ENCODE measurements at regions not wholly inside any gene's neighbourhood (a gene's known extent, or its start where the extent isn't known, plus 50 kb on each side); places are given as distances from the start of the nearest gene placed in this dataset.

DNA sequence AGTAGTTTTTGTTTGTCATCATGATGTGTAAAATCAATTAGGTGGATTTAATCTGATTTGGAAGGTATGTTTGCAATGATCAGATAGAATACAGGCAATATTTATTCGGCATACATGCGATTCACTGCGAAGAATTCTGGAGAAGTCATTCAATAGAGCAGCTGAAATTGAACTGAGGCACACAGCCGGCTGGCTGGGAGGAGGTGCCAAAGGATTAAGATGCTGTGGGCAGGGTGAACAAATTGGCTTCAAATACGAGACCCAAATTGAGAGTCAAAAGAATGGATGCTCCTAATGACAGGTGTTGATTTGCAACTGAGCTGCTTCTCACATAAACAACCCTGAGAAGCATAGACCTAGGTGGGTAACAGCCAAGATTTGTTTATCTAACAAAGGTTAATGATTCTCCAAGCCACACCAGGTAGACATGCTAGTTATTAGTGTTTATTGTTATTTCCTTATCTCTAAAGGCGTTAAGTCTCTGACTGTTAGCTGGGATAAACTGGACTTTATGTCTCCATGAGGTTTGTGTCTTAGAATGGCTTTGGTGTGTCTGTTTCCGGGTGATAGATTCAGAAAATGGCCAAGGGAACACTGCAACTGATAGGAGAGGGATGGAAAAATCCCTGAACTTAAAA, 55.3 kb upstream of the CLINT1 start:
- Mint-ChIP-seq H3K27me3 (no peaks in the 10 kb centered on the region), H3K9me3 (no peaks in the 10 kb centered on the region), H3K27ac (peak overlapping the region; percentile 68), H3K4me1 (peaks cover 47% of the 10 kb centered on the region), H3K4me3 (no peak overlapping the region), H3K36me3 (no peaks in the 10 kb centered on the region)
- no peak for ATAC-seq

DNA sequence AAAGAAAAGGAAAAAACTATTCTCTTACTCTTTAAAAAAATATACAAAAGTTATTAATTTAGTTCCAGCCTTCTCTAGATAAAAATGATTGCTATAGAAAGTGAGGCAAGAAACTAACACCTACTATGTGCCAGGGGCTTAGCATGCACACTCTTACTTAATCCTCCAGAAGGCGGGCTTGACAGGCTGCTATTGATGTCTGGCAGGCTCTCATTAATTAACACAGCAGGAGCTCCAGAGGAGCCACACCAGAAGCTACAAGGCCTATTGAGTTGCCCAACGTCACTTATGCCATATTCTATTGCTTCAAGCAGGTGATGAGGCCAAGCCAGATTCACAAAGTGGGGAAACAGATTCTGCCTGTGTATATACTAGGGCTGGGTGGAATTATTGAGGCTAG, 54.6 kb upstream of the CLINT1 start:
- peaks cover 40% of the 10 kb centered on the region for H3K4me1 Mint-ChIP-seq
- H3K27ac Mint-ChIP-seq = peak overlapping the region; percentile 68
- no peak for ATAC-seq
- H3K27me3 Mint-ChIP-seq = no peaks in the 10 kb centered on the region
- H3K4me3 Mint-ChIP-seq = no peak overlapping the region
- H3K36me3 Mint-ChIP-seq = no peaks in the 10 kb centered on the region
- H3K9me3 Mint-ChIP-seq = no peaks in the 10 kb centered on the region

DNA sequence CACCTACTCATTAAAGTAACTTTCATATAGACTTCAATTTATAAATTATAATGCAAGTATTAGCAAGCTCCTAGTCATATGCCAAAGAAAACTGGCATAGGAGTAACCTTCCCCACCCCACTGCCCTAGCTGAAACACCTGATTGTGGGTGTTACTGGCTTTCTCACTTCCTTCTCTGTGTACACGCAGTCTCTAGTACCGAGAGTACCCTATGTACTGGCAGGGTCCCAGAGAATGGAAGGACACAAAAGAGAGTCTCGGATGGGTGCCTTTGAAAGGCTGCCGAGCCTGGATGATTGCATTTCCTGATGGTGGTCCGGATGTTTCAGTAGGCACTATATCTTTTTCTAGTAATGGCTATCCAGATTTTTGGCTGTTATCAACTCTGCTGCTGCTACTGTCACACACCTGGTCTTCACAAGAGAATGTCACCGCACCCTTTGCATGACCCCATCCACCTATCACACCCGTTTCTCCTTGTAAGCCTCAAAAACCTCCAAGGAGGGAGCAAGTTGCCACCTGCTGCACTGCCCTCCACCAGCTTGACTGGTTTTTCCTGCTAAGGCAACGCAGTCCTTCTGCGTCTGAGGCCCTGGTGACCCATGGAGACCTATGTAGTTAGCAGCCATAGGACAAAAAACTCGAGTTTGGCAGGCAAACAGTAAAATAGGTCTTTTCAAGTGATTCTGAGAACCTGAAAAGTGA, 53.8 kb upstream of the CLINT1 start:
- H3K27me3 Mint-ChIP-seq = no peaks in the 10 kb centered on the region
- H3K27ac Mint-ChIP-seq = peak overlapping the region; percentile 68
- H3K4me3 Mint-ChIP-seq = no peak overlapping the region
- H3K4me1 Mint-ChIP-seq = peaks cover 32% of the 10 kb centered on the region
- no peaks in the 10 kb centered on the region for H3K9me3 Mint-ChIP-seq
- ATAC-seq = peak; percentile 99
- no peaks in the 10 kb centered on the region for H3K36me3 Mint-ChIP-seq

DNA sequence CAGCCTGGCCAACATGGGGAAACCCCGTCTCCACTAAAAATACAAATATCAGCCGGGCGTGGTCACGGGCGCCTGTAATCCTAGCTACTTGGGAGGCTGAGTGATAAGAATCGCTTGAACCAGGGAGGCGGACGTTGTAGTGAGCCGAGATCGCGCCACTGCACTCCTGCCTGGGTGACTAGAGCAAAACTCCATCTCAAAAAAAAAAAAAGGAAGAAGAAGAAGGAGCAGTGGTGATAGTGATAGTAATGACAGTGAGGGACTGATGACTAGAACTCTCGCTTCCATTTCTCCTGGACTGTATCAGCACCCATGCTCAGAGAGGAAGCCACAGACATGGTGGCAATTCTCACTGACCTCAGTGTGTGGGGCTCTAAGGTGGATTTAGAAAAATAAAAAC, 52.6 kb upstream of the CLINT1 start:
- H3K27me3 Mint-ChIP-seq = no peaks in the 10 kb centered on the region
- H3K4me3 Mint-ChIP-seq = no peak overlapping the region
- no peaks in the 10 kb centered on the region for H3K9me3 Mint-ChIP-seq
- H3K4me1 Mint-ChIP-seq = peaks cover 26% of the 10 kb centered on the region
- ATAC-seq = peak; percentile 38
- no peaks in the 10 kb centered on the region for H3K36me3 Mint-ChIP-seq
- peak overlapping the region; percentile 84 for H3K27ac Mint-ChIP-seq

All from stimulated activated memory B cell treated with anti-CD40 and anti-IgM and Interleukin-4, amounts not matched to agents 10 μg/mL and 1 μg/mL and 100 μg/mL, for 72 hours (primary cell).